ENCODE measurements at regions not wholly inside any gene's neighbourhood (a gene's known extent, or its start where the extent isn't known, plus 50 kb on each side); places are given as distances from the start of the nearest gene placed in this dataset.

DNA sequence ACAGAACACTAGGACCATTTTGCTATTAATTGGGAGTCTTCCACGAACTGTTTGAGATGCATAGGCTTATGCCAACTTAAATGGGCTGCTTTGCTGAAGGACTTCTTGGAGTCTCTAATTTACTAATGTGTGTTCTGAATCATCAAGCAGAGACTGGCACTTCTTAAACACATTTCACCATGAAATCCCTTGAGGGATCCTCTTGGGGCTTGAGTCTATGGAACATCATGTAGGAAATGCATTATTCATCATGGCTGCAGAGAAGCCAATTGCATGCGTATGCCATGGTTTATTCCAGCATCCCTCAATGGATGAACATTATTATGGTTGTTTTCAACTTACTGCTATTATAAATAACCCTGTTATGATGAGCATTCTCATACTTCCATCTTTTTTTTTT is 73.4 kb downstream of the FGD2 start:
- TF ChIP-seq GATA2 (IDR thresholded peaks at IDR 0.05; ENCODE audit: low read depth, low read length): no peak
- no peak for TF ChIP-seq GATA3 (IDR thresholded peaks at IDR 0.05; ENCODE audit: low read depth, low read length)

DNA sequence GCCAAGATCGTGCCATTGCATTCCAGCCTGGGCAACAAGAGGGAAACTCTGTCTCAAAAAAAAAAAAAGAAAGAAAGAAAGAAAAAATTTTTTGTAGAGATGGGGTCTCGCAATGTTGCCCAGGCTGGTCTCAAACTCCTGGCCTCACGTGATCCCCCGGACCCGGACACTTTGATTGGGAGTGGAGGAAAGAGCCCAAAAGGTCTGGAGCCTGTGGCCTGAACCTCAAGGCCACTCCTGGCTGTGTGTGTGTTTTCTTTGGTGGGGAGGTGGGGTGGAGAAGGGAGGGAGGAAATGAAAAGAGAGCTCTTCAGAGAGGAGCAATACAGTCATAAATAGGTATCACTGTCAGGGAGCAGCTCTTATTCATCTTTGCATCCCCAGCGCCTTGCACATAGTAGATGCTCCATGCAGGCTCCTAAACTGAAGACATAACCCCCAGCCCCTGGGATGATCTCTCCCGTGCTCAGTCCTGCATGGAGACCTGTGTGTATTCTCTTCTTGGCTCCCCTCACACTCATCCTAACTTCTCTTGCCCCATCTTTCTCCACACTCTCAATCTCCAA is 75.7 kb downstream of the FGD2 start:
- no peak for TF ChIP-seq GATA2 (IDR thresholded peaks at IDR 0.05; ENCODE audit: low read depth, low read length)
- TF ChIP-seq GATA3 (IDR thresholded peaks at IDR 0.05; ENCODE audit: low read depth, low read length): no peak

DNA sequence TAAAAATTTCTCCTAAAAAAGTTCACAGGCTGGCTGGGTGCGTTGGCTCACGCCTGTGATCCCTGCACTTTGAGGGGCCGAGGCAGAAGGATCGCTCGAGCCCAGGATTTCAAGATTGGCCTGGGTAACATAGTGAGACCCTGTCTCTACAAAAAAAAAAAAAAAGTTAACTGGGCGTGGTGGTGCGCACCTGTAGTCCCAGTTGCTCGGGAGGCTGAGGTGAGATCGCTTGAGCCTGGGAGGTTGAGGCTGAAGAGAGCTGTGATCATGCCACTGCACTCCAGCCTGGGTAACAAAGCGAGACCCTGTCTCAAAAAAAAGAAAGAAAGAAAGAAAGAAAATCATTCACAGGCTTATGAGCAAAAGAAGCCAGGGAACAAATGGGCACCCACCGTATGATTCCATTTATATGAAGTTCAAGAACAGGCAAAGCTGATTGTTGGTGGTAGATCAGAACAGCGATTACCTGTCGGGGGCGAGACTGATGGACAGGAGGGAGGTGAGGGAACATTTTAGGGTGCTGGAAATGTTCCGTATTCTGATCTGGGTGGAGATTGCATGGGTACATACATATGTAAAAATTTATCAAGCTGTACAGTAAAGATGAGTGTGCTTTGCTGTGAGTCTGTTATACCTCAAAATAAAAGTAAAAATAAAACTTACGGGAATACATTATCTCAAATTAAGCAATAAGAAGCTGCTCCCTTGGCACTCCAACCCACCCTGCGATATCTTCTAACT is 77.1 kb downstream of the FGD2 start:
- TF ChIP-seq GATA2 (IDR thresholded peaks at IDR 0.05; ENCODE audit: low read depth, low read length) (no peak), GATA3 (IDR thresholded peaks at IDR 0.05; ENCODE audit: low read depth, low read length) (no peak)

DNA sequence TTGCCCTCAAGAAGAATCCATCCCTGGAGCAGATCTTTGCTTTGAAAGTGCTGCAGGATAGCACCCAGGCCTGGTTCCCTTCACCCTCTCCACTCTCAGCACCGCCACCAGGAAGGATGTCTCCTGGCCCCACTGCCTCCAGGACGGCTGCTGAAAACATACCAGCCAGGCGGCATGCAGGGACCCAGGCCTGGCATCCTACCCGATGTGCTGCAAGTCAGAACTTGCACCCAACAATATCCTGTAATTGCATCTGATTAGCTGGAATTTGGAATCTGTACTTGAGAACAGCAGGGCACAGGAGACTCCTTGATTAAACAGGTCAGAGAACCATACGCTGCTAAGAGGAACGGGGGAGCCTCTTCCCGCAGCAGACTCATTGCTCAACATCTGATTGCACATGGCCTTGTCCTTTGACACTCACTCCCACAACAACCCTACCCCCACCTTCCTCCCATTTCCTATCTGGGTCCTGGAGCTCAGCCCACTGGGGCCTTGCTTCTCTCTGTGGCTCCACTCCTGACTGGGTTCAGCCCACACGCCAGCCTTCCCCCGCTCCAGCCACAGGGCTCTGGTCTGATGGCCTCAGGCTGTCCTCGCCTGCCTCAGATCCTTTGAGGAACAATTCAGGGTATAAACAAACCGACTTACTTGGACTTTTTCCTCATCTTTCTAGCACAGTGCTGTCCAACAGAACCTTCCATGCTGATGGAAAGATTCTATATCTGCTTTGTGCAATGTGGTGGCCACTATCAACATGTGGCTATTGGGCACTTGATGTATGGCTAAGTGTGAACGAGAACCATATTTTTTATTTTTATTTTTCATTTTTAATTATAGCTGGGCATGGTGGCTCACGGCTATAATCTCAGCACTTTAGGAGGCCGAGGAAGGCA is 78.0 kb downstream of the FGD2 start:
- TF ChIP-seq GATA3 (IDR thresholded peaks at IDR 0.05; ENCODE audit: low read depth, low read length) (no peak), GATA2 (IDR thresholded peaks at IDR 0.05; ENCODE audit: low read depth, low read length) (no peak)

DNA sequence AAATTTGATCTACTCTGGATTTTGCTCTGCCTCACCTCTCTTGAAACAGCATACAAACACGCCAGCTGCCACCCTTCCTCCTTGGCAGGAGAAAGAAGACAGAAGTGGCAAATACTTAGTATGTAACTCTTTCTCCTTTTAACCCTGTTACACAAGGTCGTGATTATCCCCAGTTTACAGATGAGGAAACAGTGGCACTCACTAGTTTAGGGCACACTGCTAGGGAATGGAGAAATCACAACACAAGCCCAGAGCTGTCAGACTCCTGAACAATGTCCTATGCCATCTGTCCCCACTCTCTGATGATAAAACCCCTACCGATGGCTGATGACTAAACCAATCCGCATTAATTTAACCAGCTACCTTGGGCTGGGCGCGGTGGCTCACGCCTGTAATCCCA is 79.7 kb downstream of the FGD2 start:
- TF ChIP-seq GATA2 (IDR thresholded peaks at IDR 0.05; ENCODE audit: low read depth, low read length) (no peak), GATA3 (IDR thresholded peaks at IDR 0.05; ENCODE audit: low read depth, low read length) (no peak)

DNA sequence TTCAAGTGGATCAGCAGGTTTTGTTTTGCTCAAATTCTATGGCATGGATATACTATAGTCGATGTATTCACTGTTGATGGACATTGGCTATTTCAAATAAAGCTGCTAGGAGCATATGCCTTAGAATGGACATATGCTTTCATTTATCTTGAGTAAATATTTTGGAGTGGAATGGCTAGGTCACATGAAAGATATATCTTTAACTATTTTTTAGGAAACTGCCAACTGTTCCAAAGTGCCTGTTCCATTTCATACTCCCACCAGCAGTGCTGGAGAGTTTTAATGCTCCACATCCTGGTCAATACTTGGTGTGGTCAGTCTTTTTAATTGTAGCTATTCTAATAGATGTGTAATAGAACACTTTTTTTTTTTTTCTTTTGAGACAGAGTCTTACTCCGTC is 81.1 kb upstream of the PIM1 start:
- no peak for TF ChIP-seq GATA2 (IDR thresholded peaks at IDR 0.05; ENCODE audit: low read depth, low read length)
- no peak for TF ChIP-seq GATA3 (IDR thresholded peaks at IDR 0.05; ENCODE audit: low read depth, low read length)

DNA sequence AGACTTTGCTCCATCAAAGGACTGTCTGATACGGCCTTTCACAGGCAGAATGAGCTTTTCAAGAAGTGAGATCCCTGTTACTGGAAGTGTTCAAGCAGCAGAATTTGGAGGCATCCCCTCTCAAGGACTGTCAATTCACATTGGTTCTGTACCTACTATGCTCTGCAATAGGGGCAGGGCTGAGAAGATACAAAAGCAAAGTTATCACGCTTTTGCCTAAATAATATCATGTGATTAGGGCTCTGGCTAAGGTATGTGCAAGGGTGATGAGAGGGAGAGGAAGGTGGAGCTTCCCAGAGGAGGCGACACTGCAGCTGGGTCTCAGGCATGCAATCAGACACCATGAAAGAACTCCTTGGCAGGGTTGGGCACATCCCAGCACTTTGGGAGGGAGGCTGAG is 80.2 kb upstream of the PIM1 start:
- TF ChIP-seq GATA2 (IDR thresholded peaks at IDR 0.05; ENCODE audit: low read depth, low read length) (no peak), GATA3 (IDR thresholded peaks at IDR 0.05; ENCODE audit: low read depth, low read length) (no peak)

DNA sequence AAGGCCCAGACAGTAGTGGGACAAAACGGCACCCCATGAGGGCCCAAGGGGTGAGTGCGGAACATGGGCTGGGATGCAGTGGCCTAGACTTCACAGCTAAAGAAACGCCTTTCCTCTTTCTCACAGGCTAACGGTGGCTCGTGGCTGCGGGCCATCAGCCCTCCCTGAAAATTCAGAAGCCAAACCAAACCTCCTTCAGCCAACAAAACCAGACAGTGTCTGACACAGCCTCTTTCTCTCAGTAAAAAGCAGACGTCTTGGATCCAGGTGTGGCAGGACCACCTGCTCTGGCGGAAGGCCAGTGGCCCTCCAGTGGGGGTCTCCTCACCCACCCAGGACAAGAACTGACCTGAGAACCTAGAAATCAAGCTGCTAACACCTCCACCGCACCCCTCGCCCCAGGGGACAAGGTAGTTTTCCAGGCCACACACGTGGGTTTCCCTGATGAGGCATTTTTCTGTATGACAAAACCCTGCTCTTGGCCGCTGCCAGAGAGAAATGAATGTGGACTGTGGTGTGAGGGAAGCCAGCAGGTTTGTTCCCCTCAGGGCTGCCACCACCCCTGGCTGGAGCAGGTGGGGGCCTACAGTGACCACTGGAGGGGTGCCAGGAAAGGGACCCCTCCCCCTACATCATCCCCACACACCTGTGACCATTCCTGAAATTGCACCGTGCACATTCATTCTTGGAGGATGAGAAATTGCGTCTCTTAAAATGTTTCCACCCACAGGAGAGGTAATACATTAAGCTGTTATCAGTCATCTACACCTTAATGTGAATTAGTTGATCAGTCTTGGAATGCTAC is 76.8 kb upstream of the PIM1 start:
- TF ChIP-seq GATA3 (IDR thresholded peaks at IDR 0.05; ENCODE audit: low read depth, low read length): no peak

DNA sequence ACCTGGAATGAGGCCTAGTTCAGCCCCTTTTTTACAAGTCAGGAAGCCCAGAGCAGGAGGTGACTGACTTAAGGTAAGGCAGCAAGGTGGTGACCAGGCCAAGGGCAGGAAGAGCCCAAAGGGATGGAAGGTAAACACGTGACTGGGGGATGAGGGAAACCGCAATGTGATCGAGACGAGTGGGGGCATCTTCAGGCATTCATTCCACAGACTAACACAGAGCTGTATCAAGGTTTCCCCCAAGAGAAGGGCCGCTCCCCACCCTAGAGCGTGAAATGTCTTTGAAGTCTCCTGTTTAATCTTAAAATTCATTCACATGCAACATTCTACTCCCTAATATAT is 76.3 kb upstream of the PIM1 start:
- no peak for TF ChIP-seq GATA2 (IDR thresholded peaks at IDR 0.05; ENCODE audit: low read depth, low read length)
- no peak for TF ChIP-seq GATA3 (IDR thresholded peaks at IDR 0.05; ENCODE audit: low read depth, low read length)

DNA sequence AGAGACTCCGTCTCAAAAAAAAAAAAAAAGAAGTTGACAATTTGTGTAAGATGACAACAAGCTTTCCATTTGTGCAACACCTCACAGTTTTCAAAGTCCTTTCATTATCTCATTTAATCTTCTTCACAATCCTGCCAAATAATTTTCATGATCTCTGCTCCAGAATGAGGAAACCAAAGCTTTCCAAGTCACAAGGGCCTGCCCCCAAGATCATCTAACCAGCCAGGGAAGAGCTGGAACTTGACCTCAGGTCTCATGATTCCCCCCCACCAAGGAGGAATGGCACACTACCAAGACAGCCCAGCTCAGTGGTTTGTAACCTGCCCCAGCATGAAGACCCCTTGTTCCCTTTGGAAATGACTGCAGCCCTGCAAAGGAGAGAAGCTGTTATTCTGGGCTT is 74.0 kb upstream of the PIM1 start:
- no peak for TF ChIP-seq GATA2 (IDR thresholded peaks at IDR 0.05; ENCODE audit: low read depth, low read length)
- no peak for TF ChIP-seq GATA3 (IDR thresholded peaks at IDR 0.05; ENCODE audit: low read depth, low read length)

DNA sequence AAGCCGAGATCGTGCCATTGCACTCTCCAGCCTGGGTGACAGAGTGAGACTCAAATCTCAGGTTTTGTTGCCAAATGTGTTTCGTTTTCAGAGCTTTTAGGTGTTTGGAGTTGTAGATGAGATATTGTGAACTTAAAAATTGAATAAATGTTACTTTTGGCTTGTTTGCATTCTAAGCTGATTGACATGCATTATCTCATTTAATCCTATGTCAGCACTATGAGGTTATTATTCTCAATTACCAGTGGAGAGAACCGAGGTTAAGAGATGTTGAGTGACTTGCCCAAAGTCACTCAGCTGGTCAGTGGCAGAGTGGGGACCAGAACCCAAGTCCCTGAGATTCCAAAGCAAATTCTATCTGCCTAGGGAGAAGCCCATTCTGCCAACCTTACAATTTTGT is 72.6 kb upstream of the PIM1 start:
- no peak for TF ChIP-seq GATA3 (IDR thresholded peaks at IDR 0.05; ENCODE audit: low read depth, low read length)
- TF ChIP-seq GATA2 (IDR thresholded peaks at IDR 0.05; ENCODE audit: low read depth, low read length): no peak

DNA sequence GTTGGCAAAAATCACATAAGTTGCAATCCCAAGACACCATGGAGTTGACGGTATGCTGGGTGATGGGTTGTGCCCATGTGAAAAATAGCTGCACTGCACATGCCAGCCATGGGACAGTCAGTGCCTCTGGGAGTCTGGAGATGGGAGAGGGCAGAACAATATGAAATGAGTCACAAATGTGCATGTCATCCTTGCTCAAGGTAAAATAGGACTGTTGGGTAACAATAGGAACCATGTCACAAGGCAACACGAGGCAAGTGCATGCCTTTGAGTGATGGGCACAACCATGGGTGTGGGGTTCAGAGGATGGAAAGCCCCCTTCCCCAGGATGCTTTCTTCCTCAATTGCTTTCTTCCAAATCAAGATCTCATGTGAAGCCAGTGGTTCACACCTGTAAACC is 70.5 kb upstream of the PIM1 start:
- TF ChIP-seq GATA3 (IDR thresholded peaks at IDR 0.05; ENCODE audit: low read depth, low read length) (no peak), GATA2 (IDR thresholded peaks at IDR 0.05; ENCODE audit: low read depth, low read length) (no peak)

DNA sequence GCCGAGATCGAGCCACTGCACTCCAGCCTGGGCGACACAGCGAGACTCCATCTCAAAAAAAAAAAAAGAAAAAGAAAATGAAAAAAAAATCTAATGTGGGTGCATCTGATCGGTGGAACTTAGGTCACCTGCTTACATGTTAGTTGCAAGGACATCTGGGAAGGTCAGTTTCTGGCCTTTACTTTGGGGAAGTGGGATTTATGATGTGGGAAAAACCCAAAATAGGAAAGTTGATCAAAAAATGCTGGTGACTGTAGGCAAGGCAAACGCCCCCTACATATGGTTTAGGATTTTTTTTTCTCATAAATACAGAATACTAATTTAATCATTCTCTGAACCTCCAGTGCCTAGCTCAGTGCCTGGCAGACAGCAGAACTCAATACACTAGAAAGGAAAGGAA is 69.2 kb upstream of the PIM1 start:
- TF ChIP-seq GATA3 (IDR thresholded peaks at IDR 0.05; ENCODE audit: low read depth, low read length): no peak
- TF ChIP-seq GATA2 (IDR thresholded peaks at IDR 0.05; ENCODE audit: low read depth, low read length): no peak

DNA sequence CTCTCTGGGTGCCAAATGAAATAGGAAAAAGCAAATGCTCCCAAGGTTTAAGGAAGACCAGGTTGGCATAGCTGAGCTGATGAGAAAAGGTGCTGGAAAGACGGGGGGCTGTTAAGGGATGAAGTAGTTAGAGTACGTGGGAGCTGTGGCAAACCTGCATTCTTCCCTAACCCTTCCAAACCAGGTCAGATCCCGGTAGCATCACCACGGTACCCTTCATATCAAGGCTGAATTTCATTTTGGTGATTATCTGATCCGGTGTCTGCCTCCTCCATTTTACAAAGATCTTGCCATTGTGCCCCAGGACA is 68.0 kb upstream of the PIM1 start:
- TF ChIP-seq GATA2 (IDR thresholded peaks at IDR 0.05; ENCODE audit: low read depth, low read length): no peak
- no peak for TF ChIP-seq GATA3 (IDR thresholded peaks at IDR 0.05; ENCODE audit: low read depth, low read length)

Measured in SH-SY5Y (cell line).